HG03378 (cell line): ENCODE measurements at regions not wholly inside any gene's neighbourhood (a gene's known extent, or its start where the extent isn't known, plus 50 kb on each side); places are given as distances from the start of the nearest gene placed in this dataset.
"Not testable (repeated sequence)": the region's sequence is repeated elsewhere in the genome, so short reads cannot be mapped to it uniquely, and the experiment has no call there.

Source experiments
- ATAC-seq: cut with Tn5 transposase; IDR thresholded peaks from one replicate; pipeline ENCODE4 v1.9.1; 2021; ENCODE audit warnings: mild to moderate bottlenecking, moderate library complexity; ENCODE audit not compliant: unreplicated experiment

DNA sequence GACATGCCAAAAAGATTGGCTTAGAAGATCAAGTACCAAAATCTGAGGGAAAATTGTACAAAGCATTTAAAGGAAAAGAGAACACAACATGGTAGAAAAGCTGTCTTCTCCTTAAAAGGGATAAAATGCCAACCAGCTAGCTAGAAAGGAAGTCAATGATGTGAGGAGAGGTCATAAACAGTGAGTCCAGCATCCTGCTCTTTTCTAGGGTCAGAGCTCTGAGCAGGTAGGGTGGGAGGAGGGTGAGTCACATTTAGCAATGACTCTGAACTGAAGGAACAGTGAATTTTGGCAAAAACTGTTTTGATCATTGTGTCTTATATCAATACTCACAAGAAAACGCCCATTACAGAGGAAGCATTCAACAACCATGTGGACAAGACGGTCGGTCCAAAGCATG is 322.3 kb downstream of the DAD1 start:
- no peak for ATAC-seq

DNA sequence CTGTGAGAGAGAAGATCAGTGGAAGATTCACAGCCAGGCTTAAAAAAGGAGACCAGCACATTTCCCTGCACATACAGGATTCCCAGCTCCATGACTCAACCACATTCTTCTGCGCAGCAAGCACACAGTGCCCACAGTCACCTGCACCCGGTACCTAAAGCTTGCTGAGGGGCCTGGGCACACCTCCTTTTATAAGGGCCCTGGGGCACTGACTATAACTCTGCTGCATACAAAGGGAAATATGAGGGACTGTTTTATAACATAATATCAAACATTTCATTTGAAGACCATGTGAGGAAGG is 322.9 kb downstream of the DAD1 start:
- no peak for ATAC-seq

DNA sequence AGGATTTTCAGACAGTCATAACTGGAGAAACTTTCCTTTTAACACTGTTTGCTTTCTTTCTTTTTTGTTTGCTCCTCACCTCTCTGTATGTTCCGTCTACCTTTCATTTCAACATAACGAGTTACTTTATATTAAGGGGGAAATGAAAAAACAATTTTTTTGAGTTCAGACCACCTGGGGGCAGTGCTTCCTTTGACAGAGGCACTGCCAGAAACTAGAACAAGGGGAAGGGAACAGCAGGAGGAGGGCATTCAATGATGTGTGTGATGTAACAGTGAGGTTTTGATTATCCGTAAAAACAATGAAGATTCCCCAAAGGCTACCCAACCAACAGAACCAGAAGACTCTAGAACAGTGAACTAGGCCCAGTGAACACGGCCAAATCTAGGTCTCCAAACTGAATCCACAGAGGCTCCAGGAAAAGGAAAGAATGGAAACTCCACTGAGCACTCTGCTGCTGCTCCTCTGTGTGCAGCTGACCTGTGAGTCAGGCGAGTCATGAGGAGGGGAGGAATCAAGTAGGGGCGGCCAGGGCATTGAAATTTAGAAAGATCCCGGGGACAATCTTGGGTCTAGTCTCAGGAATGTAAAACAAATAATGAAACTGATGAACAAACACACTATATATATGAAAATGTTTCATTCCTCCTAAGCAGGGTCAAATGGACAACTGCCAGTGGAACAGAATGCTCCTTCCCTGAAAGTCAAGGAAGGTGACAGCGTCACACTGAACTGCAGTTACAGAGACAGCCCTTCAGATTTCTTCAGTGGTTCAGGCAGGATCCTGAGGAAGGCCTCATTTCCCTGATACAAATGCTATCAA is 323.5 kb downstream of the DAD1 start:
- ATAC-seq: no peak

DNA sequence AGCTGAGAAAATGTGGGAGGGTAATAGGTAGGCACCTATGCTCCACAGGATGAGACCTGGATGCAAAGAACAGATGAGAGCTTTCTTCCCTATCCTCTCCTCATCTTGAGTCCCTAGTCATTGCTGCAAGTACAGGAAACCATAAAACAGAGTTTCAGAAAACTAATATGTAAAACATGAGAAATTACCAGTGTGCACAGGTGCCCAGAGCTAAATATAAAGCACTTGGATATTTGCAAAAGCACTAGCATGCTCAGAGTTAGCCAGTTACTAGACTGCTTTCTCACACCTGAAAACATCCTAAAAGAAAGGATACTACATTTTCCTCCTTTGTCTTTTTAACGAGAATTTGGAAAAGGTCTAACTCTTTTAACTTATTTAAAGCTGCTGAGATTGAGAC is 324.3 kb downstream of the DAD1 start:
- no peak for ATAC-seq

DNA sequence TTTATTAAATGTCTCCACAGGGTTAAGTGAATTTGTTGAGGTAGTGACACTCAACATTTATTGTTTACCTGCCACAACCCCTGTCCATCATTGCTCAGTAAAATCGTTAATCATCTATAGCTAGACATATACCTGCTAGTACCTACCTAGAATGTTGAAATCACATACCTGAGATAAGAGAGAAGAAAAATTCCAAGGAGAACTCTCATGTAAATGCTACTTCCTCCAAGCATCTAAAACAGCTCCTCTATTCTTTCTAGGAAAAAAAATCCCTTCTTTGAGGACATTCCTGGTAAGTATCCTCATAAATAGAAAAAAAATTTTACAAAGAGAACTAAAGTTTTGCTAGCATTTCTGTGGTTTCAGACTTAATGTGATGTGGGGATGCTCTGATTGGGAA is 325.1 kb downstream of the DAD1 start:
- no peak for ATAC-seq

DNA sequence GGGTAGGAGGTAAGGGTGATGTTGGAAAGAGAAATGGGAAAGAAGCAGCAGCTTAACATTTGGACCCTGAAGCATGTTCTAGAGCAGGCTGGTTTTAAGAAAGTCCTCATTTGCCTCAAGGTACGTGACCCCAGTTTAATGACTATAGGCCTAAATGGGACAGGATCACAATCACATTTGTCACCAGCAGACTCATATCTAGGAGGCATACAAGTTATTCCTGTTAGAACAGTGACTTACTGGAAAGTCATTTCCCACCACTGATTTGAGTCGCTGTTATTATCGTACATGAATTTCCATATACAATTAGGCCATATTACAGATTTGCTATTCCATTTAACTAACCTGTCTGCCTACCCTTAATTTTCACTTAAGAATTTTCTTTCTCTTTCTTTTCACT is 326.1 kb downstream of the DAD1 start:
- no peak for ATAC-seq

DNA sequence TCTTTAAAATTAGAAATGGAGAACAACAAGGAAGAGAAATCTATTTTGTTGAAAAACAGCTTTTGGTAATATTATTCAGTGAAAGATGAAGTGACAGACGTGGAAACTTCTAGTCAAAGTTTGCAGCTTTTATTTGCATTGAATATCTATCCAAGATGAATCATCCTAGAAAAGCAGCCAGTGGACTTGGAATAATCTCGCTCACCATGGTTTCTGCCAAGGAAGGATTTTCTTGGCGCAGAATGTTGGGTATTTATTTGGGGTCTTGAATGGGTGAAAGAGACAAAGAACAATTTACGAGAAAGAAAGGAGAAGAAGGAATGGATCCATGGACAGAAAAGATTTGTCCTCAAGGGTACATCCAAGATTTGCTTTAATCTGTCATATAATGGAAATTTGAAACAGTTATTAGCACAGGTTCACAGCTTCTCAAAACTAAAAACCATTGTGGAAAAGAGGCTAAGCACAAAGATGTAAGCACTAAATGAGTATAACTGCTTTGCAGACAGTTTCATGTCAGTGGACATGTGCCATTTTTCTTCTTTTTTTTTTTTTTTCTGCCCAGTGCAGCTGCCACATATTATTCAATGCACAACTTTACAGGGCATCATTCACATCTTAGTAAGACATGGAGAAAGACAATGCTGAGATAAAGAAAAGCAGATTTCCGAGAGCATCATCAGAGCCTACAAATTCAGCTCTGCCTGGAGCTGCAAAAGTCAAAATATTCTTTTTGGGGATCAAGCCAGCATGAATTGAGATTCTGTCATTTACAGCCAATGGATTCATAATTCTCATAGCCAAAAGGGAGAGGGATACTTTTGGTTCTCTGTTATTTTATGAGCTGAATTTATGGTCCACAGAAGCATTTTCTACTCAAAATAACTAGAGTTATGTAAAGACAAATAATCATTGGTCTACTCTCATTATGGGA is 333.7 kb downstream of the DAD1 start:
- ATAC-seq: no peak

DNA sequence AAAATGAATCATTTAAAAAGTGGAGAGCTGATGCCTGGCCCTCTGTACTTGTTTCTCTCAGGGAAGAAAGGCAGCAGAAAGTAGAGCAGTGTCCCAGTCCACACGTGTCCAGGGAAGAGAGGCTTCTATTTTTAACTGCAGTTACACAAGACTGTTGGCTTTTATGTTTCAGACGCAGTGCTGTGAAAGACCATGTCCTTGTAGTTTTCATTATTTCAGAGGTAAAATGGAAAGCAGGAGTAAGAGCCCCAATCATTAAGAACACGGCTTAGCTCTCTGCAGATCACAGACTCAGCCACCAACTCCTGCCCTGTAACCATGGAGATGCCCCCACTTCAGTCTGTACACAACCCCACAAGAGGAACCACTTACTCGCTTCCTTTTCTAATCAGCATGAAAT is 336.3 kb downstream of the DAD1 start:
- no peak for ATAC-seq

DNA sequence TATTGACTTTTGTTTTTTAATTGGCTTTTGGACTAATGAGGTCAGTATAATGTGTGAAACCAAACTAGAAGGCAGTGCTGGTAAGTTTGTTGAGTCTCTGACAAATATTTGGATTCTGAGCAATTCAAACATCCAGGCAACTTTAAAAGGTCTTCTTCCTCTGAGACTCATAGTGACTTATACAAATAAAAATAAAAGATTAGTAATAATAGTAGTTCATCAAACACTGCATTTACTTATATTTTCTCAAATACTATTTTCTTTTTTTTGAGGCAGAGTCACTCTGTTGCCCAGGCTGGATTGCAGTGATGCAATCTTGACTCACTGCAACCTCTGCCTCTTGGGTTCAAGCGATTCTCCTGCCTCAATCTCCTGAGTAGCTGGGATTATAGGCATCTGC is 337.9 kb downstream of the DAD1 start:
- ATAC-seq: no peak

DNA sequence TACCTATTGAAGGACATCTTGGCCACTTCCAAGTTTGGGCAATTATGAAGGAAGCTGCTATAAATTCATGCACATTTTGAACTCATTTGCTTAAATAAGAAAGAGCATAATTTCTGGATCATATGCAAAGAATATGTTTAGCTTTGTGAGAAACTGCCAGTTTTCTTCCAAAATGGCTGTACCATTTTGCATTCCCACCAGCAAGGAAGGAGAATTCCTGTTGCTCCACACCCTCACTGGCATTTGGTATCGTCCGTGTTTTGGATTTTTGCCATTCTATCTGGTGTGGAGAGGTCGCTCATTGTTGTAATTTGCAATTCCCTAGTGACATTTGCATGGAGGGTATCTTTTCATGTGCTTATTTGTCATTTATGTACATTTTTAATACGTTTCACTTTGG is 339.3 kb downstream of the DAD1 start:
- ATAC-seq: no peak

DNA sequence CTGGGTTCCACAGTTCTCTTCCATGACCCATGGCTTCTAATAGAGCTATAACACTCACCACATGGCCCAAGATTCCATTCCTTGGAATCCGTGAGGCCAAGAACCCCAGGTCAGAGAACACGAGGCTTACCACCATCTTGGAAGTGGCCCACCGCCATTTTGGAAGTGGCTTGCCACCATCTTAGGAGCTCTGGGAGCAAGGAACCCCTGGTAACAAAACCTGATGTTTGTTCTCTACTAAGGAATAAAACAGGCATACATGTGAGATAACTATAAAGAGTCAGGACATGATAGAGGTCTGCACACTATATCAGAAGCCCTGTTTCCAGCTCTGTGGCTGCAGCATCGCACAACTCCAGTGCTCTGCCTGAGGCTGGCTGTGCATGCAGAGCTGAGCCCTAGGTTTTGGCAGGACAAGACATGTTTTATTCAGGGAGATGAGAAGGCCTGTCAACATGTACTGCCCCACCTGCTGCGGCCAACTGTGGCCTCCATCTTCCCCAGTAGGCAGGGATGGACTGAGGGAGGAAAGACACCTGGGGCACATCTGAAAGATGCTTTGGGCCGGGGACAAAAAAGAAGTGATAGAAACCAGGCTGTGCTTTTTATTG is 344.9 kb downstream of the DAD1 start:
- ATAC-seq: no peak

DNA sequence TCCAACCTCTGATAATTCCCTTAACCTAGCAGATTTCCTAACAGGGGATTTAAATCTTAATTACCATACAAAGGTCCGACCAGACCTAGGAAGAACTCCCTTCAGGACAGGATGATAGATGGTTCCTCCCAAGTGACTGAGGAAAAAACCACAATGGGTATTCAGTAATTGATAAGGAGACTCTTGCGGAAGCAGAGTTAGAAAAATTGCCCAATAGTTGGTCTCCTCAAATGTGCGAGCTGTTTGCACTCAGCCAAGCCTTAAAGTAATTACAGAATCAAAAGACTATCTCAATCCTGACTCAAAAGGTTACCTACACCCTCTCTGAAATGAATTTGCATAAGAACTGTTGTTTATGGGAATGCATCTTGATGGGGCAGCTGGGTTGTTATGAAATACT is 350.7 kb downstream of the DAD1 start:
- not testable (repeated sequence) for ATAC-seq

DNA sequence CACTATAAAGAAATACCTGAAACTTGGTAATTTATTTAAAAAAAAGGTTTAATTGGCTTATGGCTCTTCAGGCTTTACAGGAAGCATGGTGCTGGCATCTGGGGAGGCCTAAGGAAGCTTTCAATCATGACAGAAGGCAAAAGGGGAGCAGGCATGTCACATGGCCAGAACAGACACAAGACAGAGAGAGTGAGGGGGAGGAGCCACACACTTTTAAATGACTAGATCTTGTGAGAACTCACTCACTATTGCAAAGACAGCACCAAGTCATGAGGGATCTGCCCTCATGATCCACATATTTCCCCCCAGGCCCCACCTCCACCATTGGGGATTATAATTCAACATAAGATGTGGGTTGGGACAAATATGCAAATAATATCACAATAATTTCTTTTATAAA is 355.6 kb downstream of the DAD1 start:
- no peak for ATAC-seq

DNA sequence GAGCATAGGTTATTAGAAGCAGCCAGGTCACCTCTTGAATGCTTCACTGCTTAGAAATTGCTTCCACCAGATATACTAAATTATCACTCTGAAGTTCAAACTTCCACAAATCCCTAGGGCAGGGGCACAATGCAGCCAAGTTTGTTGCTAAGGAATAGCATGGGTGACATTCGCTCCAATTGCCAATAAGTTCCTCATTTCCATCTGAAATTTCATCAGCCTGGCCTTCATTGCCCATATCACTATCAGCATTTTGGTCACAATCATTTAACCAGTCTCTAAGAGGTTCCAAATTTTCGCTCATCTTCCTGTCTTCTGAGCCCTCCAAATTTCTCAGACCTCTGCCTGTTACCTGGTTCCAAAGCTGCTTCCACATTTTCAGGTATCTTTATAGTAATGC is 356.1 kb downstream of the DAD1 start:
- ATAC-seq: no peak

DNA sequence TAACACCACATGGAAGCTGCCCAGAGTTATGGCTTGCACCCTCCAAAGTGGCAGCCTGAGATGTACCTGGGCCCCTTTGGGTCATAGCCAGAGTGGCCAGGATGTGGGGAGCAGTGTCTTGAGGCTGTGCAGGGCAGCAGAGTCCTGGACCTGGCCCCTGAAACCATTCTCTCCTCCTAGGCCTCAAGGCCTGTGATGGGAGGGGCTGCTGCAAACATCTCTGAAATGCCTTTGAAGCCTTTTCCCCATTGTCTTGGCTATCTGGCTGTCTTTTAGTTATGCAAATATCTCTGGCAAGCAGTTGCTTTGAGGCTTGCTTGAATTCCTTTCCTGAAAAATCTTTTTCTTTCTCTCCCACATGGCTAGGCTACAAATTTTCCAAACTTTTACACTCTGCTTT is 356.5 kb downstream of the DAD1 start:
- no peak for ATAC-seq

DNA sequence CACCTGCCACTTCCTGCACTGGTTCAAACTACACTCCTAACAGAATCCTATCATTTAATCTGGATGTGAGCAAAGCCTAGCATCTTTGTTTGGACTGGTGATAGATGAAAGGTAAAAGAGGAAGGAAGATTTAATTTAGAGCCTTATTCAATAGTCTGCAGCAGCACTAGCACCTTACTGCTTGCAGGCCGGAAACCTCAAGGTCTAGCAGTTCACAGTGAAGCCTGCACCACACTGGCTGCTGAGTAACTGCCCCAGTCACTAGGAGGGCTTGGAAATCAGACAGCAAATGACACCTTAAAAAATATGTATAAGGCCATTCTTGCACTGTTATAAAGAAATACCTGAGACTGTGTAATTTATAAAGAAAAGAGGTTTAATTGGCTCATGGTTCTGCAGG is 358.0 kb downstream of the DAD1 start:
- no peak for ATAC-seq

DNA sequence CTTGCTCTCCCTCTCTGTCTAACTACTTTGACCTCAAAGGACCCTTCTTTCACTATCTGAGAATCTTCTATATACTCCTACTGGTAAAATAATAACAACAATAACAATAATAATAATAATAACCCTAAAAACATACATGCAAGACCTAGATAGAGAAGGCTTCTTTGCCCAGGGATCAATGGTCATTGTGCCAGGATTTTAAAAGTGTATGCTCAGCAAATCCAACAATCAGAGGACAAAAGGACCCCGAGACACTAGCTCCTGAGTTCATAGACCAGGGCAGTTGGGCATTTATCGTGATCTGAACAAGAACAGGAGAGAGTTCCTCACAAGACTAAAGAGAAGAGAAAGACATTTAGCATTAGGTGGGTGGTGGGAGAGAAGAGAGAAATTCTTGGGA is 358.5 kb downstream of the DAD1 start:
- no peak for ATAC-seq

DNA sequence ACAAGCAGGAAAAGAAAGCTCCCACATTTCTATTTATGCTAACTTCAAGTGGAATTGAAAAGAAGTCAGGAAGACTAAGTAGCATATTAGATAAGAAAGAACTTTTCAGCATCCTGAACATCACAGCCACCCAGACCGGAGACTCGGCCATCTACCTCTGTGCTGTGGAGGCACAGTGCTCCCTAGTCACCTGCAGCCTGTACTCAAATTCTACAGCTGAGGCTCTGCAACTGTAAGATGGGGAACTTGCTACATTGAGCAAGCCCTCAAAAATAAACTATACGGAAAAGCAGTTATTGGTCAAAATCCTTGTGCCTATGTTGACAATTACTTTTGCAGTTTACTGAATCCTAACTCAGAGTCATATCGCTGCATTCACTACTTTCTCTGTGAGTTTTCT is 361.9 kb downstream of the DAD1 start:
- ATAC-seq: no peak

DNA sequence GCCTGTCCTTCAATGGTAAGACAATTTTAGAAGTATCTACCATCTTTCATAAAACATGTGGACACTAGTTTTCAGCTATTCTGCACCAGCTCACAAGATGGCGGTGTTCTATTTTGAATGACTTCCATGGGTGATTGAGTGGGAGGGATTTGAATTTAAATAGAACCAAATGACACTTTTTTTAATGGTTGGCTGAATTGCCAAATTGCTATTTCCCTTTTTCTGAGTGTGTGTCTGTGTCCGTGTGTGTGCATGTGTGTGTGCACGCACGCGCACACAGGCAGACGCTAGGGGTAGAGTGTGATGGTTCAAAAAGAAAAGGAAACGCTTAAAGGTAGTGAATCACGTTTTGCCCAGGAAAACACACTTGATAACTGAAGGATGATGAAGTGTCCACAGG is 362.6 kb downstream of the DAD1 start:
- ATAC-seq: no peak

DNA sequence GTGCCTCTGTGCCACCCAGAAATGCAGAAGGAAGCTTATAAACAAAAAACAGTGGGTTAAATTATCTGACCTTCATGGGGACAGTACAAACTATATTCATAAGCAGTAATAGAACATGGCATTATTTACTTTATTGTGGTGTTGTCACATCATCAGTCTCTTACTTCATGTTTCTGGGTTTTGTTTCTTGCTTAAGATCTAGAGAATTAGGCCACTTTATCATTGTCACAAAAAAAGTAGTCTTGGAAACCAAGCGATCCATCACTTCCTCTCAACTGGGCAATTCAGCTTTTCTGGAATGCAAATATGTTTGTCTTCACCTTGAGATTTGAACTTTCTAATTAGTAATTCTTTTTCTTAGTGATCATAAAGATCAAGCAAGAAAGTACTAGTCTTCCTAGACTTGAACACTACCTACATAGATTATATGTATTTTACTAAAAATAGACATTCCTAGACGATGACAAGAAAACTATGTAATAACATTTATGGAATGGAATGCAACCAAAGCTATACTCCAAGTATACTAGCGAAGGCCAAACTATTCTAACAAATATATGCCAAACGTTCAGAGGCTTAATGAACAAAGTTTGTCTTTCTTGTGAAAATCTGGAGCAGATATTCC is 363.4 kb downstream of the DAD1 start:
- no peak for ATAC-seq

DNA sequence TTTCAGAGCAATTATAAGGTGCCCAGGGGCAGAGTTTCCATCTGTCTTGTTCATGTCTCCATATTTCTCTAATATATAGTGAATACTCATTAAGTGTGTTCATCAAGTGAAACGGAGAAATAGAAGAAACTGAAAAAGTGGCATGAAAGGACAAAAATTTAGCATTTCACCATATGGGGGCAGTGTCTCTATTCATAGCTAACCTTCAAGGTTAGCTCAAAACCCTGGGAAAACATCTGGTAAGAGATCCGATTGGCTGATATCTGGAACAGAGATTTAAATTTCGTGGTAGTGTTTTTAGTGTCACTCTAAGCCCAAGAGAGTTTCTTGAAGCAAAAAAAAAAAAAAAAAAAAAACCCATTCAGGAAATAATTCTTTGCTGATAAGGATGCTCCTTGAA is 367.5 kb downstream of the DAD1 start:
- no peak for ATAC-seq

DNA sequence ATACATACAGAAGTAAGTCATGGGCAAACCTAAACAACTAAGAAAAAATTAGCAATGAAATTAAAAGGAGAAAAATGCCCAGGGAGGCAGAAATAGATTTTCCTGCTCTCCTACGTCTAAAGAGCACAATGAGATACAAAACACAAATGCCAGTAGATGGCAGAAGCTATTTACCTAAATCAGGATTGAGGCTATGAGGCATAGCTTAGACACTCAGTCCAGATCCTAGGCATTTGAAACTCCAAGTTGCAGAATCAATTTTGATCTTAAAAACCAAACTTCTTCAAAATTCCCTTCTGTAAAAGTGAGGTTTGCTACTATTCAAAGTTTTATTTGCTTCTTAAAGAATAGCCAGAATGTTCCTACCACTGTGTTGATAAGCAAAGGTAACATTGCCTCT is 368.6 kb downstream of the DAD1 start:
- ATAC-seq: no peak
